Activated T-cell treated with anti-CD3 and anti-CD28 coated beads for 1 hour (primary cell): ENCODE measurements at regions not wholly inside any gene's neighbourhood (a gene's known extent, or its start where the extent isn't known, plus 50 kb on each side); places are given as distances from the start of the nearest gene placed in this dataset.
"Not testable (repeated sequence)": the region's sequence is repeated elsewhere in the genome, so short reads cannot be mapped to it uniquely, and the experiment has no call there.

Source experiments
- DNase-seq: peaks from one replicate; pipeline ENCODE4 v3.0.0-alpha.2; 2020; ENCODE audit warnings: low read depth

DNA sequence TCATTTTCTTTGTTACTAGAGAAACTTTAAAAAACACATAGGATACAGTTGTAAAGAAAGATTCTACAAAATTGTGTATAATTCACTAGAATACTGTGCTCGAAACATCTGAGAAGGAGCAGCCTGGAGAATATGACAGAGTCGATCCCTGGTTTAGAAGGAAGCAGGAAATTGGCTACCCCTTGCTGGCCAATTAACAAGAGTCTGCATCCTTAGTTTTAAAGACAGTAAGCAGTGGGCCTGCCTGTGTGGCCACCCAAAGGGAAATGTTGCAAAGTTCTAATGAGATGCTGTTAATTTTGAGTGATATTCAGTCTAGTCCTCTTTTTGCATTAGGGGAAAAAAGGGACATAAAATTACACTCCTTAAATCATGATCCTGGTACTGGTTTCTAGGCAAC lies 988.6 kb downstream of the PCDH17 start:
- DNase-seq = no peak

DNA sequence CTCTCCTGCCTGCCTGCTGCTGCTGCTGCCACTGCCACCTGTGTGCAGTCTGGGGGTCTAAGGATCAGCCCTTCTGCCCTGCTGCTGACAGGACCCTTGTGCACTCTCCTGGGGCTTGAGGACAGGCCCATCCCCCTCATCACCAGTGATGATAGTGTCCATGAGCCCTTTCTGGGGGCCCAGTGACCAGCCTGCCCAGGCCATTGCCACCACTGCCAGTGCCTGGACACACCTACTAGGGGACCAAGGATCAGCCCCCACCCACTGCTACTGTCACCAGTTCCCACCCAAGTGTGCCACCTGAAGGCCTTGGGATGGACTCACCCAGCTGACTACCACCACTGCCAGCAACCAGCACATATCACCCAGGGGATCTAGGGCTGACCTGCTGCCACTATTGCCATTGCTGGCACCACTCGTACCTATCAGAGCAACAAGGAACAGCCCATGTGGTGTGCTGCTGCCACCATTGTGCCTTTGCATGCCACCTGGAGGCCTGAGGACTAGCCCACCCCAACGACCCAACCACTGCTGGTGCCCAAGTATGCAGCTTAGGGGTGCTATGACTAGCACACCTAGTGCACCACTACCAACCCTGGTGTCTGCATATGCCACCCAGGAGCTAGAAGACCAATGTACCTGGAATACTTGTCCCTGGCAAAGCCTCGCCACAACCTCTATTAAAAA lies 994.3 kb downstream of the PCDH17 start:
- no peak for DNase-seq

DNA sequence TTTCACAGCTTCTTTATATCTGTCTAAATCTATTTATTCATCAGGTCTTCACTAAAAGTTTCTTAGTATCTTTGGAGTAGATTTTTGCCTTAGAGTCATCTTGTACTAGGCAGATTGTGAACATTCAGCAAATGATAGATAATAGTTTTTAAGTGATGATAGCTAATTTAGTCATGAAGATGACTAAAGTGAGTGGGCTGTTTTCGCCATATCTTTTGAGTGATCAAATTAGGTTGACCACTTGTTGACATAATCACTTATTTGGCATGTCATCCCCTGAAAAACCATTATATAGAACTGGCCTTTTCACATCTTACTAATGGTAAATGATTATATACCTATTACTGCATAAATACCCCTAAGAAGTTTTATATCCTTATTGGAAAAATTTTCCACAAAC lies 999.2 kb downstream of the PCDH17 start:
- no peak for DNase-seq

DNA sequence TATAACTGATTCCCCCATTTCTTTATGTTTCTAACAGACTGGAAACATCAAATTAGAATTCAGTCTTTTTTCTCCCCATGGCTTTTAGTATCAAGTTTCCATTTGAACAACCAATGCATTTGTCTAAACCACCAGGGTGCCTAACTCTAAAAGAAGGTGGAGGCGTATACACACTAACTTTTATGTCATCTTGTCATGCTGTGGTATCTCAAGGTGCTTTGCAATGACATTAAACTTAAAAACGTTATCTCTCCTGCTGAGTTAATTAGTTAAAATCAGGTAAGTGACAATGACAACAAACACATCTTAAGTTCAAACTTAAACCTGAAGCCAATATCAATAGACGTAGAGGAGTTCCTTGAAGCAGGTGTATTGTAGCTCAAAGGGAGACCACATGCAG lies 1001.7 kb downstream of the PCDH17 start:
- DNase-seq = no peak

DNA sequence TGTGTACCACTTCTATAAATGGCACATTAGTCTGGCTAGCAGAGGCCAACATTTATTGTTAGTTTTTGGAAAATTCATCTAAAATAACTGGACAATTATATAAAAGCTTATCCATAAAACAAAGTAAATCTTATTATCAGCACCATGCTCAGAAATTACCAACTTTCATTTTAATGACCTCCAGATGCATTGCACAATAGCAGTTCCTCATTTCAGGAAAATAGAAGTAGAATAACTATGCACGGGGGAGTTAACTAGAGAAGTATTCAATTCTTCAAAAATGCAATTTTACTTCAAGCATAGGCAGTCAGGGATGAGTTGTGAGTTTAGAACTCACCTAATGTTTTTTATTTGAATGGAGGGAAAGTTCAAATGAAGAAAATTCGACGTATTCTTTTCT lies 1023.5 kb downstream of the PCDH17 start:
- no peak for DNase-seq

DNA sequence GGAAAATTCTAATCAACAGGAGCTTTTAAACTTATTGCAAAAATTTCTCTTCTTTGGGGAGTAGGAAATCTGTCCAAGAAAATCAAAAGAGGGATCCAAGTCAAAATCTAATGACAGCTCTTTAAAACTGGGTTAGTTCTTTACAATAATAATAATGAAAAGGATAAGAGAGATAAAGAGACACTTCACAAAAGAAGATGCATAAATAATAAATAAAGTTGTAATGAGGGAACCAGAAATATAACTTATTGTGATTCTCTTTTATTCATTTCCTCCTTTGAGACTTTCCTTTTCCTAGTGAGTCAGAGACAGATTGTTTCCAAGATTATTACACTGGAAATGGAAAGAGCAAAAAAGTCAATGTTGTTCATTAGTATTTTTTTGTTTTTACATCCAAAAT lies 1029.3 kb downstream of the PCDH17 start:
- DNase-seq = no peak

DNA sequence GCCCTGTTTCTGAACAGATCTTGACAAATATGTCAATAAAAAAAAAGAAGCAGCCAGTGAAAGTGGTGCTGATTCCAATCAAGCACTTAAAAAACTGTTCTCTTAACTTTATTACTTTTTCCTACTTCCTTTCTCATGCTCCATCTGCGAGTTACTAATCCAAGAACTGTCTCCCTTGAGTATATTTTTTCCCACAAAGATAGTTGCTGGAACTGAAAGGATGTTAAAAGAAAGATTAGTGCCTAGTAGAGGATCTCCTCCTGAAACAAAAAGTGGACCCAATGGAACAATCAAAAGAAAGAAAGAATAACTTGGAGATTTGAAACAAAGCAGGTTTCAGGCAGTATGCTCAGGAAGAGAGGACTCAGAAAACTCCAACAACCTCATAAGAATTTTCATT lies 1034.8 kb downstream of the PCDH17 start:
- no peak for DNase-seq

DNA sequence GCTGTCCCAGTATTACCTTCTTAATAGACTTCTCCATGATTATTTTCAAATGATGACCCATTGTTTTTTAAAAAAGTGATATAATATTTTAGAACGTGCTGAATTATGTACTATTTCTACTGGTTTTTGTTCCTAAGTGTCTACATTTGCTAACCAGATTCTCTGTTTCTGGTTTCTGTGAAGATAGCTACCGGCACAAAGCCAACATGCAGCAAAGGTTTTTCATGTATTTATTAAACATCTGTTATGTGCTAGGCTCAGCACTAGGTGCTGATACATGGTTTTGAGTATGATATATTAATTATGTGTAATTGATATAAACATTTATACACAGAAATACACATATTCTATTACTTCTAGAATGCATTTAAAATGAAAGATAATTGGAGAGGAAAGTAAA lies 1035.6 kb downstream of the PCDH17 start:
- DNase-seq = no peak

DNA sequence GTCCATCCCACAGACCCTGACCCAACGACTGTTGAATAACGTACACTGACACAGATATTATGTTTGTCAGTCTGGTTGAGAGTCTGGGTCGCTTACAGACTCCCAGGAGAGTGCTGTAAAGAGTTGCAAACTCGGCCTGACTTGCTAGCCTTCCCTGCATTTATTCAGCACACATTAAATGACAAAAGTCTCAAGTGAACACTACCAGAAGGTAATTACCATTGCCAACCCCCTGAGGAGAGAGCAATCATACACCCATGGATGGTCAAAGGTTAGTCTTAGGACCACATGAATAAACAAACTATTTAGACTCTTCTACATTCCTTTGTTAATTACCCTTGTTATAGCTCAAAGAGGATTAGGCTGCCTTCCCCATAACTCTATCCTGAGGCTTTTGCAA lies 1048.6 kb downstream of the PCDH17 start:
- DNase-seq = no peak

DNA sequence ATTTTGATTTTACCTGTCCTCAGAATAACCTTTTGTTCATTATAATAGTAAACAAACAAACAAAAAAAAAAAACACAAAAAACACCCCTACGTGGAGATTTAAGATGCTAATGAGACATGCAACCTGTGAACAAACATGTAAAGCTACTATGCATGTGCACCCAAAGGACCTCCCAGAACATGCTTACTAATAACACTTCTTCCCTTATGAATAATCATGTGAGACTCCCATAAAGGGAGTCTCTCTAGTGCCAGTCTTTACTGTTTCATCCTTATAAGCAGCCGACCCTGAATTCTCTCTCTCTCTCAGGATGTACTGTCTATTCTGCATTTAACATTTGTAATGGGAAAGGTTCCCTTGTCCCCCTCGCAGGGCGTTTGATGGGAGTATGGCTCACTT lies 1051.1 kb downstream of the PCDH17 start:
- DNase-seq = no peak

DNA sequence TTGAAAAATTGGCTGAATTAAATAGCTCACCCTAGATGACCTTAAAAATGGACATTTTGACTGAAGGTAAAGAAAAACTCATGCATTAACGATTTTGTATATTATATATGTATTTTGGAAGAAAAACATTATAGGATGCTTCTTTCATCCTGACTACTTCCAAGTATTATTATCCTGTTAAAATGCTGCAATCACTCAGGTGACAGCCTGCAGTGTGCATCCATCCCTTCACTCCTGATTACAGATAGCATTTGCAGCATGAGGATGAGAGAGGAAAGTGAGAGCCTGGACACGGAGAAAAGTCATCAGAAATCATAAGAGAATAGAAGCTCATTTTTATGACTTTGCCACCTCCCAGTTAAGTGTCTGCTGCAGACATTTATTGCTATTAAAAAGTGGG lies 1055.6 kb downstream of the PCDH17 start:
- no peak for DNase-seq

DNA sequence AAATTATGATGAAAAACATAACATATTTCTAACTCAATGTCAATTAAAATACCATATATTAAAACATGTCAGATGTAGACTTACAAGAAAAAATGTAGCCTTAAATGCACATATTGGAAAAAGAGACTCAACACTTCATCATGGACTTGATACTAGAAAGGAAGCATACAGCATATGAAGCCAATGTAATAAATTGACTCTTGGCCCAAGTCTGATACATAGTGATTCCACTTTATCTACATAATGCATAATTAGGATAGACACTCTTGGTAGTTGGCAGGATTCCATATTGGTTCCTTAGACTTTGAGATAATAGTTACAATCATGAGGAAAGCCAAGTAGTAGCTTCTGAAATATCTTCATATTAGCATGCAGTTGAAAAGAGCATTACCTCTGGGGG lies 1067.0 kb downstream of the PCDH17 start:
- DNase-seq = no peak

DNA sequence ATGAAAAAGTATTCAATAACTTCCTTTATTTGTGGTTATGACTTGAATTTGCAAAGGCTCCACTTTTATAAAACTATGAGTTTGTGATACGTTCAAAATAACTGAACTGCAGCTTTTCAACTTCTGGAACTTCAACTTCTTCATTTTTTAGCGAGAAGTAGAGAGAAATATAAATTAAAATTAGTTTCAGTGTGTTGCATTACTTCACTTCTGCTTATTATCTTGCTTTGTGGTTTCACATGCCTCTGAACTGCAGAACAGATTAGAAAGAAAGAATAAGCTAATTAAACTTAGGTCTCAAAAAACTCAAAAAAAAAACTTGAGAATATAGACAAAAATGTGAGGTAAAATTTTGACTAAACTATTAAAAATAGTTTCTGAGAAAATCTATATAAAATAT lies 1073.4 kb downstream of the PCDH17 start:
- DNase-seq = no peak

DNA sequence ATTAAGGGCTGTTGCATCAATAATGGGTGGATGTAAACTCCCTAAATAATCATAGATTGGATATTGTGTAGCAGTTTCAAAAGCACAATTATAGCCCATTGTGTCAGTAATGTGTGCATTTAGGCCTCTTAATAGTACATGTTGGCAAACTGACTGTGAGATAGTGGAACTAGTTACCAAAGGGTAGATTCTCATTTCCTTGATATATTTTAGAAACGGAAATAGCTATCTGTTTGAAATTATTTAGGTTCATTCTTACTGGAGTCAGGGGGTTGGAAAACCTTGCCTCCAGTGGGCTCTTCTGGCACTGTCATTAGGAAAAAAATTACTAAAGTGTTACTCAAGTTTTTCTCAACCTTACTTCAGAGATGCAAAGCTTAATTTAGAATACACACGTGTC lies 1074.9 kb downstream of the PCDH17 start:
- no peak for DNase-seq

DNA sequence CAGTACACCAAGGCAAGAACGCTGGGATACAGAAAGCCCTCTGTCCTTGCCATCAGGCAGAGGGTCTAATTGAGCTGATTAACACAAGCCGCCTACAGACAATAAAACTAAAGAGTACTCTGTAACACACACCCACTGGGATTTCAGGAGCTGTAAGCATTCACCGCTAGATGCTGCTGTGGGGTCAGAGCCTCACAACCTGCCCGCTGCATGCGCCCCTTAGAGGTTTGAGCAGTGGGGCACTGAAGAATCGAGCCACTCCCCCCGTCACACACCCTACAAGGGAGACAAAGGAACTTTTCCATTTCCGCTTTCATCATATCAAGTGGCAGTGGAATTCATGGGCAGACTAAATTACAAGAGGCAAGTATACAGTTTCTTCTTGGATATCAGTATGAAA lies 1080.6 kb downstream of the PCDH17 start:
- DNase-seq = no peak

DNA sequence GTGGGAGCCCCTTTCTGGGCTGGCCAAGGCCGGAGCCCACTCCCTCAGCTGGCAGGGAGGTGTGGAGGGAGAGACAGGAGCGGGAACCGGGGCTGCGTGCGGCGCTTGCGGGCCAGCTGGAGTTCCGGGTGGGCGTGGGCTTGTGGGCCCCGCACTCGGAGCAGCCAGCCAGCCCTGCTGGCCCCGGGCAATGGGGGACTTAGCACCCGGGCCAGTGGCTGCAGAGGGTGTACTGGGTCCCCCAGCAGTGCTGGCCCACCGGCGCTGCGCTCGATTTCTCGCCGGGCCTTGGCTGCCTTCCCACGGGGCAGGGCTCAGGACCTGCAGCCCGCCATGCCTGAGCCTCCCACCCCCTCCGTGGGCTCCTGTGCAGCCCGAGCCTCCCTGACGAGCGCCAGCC lies 1082.5 kb downstream of the PCDH17 start:
- not testable (repeated sequence) for DNase-seq

DNA sequence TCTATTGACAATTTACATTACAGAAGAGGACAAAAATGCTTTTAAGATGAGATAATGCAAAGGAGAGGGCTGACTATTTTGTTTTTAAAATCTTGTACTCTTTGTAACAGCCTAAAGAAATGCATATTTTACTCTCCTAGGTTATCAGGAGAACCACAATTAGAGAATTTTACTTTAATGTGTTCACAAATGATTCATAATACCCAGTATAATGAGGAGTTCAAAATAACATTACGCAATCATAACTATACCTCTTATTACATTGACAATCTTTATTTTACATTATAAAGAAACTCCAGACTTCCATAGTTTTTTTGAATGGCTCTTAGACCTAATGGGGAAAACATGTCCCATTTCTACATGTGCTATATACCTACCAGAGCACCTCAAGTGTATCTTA lies 1089.7 kb downstream of the PCDH17 start:
- DNase-seq = no peak

DNA sequence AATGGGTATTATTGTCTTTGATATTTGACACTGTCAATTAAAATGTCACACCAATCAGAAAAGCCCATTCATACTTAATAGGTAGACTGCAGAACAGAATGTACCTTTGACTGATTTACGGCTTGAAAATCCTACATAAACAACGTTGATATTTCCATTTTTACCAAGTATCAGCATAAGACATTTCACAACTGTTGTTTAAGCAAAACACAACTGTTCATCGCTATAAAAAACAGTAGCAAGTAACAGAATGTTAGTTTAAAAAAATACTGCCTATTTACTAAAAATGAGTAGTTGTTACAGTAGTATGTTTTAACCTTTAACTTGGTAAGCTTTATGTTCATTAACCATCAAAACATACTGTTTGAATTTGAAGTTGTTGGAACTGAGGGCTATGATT lies 1096.6 kb downstream of the PCDH17 start:
- DNase-seq = no peak

DNA sequence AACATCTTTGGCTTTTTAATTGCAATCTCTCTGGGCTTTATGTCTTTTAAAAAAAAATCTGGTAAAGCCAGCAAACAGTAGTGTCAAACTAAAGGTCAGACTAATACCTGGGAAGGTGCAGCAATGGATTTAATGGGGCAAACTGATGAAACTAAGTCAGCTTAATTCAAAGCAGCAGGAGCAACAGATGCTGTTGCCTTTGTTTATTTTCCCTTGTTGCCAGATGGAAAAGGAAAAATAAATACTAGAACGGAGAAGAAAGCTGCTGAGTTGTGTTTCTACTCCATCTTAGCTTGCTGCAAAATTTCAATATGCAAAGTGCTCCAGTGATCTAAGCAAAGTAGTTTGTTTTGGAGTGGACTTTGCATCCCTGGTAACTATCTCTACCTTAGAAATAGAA lies 1097.8 kb downstream of the PCDH17 start:
- DNase-seq = no peak

DNA sequence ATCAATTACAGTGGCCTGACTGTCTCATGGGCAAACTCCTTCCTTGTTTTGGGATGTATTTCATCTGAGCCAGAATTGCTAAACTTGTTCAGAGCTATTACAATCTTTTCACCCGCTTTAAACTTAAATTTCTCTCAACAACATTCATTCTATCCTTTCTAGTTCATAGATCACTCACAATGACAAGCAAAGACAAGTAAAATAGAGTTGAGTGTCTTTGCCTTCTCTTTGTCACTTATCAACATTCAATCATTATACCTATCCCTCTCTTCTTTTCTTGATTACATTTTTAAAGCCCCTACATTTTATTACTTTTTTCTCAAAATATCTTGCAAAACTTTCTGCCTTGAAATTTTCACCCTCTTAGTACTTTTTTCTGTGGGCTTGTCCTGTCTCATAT lies 1113.1 kb downstream of the PCDH17 start:
- no peak for DNase-seq

DNA sequence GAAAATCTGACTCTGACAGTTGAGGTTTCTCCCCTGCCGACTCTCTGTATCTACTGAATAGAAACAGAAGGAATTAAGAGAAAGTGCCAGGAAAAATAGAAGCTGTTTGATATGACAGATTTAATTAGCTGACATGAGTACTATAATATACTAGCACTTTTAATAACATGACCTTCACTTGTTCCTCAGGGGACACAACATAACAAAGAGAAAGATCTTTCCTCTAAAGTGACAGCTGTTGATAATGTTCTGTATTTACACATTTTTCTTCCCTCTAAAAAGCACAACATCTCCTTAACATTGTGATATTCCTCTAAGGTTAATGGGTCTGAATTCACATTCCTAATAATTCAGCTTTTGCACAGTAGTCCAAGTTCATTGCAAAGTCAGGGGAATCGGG lies 1136.0 kb downstream of the PCDH17 start:
- DNase-seq = no peak

DNA sequence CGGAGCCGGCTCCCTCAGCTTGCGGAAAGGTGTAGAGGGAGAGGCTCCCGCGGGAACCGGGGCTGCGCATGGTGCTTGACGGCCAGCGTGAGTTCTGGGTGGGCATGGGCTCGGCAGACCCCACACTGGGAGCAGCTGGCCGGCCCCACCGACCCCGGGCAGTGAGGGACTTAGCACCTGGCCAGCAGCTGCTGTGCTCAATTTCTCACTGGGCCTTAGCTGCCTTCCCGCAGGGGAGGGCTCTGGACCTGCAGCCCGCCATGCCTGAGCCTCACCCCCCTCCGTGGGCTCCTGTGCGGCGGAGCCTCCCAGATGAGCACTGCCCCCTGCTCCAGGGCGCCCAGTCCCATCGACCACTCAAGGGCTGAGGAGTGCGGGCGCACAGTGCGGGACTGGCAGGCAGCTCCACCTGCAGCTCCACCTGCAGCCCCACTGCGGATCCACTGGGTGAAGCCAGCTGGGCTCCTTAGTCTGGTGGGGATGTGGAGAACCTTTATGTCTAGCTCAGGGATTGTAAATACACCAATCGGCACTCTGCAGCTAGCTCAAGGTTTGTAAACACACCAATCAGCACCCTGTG lies 1141.8 kb downstream of the PCDH17 start:
- DNase-seq = no peak

DNA sequence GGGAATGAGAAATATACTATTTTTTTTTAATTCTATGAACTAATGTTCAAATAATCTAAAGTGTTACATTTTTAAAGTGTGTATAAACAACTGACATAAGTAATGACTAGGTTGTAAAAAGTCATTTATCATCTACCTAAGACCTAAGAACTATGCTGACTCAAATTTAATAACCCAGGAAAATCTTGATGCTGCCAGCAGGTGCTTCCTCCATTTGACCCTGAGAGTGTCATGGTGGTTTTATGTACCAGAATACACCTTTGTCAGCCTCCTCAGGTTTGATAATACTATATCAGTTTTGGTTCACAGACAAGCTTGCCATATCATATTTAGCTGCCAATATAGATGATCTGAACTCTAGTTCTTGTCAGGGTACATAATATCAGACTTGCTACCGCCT lies 1151.2 kb downstream of the PCDH17 start:
- no peak for DNase-seq

DNA sequence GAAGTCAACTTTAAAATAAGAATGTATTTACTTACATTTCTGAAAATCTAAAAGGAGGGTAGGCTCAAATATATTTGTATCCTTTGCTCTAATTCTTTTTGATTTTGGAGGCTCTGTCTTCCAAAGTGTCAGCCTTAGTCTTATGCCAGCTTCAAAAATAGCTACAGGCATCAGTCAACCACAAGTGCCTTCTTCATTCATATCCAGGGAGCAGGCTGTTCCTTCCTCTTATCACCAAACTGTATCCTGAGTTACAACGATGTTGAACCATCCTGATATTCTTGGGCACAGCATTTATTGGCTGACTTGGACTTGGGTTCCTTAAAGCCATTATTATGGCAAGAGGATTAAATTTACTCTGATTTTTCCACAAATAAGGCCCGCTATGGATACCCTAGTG lies 1161.3 kb downstream of the PCDH17 start:
- no peak for DNase-seq
